D341Med (cell line): ENCODE measurements at regions not wholly inside any gene's neighbourhood (a gene's known extent, or its start where the extent isn't known, plus 50 kb on each side); places are given as distances from the start of the nearest gene placed in this dataset.
"Not testable (repeated sequence)": the region's sequence is repeated elsewhere in the genome, so short reads cannot be mapped to it uniquely, and the experiment has no call there.

ENCODE experiments used
- DNase-seq: peaks from one replicate; pipeline ENCODE4 v3.0.0; 2012; ENCODE audit warnings: low spot score

DNA sequence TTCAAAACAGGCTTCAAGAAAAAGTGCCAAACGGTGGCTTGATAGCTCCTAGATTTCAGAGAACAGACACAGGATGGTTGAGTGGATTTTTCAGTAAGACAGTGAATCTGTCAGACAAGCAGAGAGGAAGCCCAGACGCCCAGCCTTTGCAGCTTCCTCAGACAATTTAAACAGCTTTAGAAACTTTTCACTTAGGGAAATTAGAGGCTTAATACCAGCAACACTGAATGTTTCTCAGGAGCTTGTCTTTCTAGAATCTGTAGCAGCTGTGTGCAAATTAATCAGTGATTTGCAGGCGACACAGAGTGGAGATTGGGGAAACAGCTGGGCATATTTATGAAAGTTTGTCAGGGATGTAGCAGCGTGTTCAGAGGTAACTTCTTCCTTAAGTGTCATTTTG, 362.1 kb downstream of the GALC start:
- DNase-seq = peak; percentile 47

DNA sequence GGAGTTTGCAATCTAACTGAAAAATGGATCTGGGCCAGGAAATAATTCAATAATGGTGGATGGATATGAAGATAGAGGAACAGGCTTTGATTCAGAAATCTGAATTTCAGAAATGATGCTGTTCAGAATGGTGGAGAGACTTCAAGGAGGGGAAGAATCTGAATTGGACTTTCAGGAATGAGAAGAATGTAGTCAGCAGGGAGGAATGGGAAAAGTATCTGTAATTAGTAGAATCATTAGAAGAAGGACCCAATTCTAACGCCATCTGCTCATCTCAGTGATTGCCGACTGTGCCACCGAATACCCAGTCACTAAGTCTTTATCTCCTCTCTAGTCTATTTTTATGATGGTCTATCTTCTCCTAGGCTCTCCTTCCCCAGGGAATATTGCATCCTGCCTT, 363.2 kb downstream of the GALC start:
- DNase-seq = no peak

DNA sequence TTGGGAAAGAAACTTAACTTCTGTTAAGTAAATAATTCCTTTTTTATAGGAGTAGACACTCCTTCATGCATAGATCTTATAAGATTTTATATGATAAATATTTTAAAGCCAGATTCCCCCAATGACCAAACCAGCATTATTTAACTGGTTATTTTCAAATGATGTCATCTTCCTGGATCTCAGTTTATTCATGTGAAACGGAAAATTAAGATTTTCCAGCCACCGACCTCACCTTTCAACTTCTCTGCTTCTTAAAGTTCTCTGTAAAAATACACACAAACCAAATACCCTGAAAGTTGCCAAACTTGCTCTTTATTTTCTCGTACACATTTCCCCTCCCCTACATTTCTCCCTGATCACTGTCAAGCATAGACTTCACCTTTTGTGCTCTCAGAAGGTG, 364.2 kb downstream of the GALC start:
- no peak for DNase-seq

DNA sequence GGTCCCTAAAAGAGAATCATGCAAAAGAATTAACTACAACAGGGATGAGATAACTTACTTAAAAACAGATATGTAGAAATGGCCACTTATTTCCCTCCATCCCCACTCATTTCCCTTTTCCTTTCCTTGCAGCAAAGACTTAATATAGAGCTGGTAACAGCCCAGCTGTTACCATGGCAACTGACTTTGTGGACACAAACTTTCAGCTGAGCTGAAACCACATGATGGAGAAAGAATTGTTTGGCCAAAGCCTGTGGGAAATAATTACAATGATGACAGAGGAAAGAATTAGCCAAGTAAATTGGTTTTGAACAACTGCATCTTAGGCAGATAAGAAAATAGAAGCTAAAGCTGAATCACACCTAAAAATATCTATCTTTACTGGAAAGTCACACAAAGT, 364.9 kb downstream of the GALC start:
- DNase-seq = no peak

DNA sequence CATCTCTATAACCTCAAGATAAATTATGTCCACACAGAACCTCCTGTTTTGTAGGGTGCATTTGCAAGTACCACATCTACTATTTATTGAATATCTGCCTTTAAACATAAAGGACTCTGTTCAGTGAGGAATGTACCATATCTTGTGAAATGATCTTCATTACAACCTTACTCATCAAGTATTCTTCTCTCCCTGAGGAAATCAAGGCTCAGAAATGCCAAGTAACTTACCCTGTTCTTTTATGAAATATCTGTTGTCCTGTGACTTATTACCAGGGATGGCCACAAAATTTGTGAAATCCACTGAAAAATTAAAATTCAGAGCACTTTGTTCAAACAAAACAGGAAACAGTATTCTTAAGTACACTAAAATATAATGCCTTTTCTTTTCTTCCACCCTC, 366.7 kb downstream of the GALC start:
- DNase-seq = no peak

DNA sequence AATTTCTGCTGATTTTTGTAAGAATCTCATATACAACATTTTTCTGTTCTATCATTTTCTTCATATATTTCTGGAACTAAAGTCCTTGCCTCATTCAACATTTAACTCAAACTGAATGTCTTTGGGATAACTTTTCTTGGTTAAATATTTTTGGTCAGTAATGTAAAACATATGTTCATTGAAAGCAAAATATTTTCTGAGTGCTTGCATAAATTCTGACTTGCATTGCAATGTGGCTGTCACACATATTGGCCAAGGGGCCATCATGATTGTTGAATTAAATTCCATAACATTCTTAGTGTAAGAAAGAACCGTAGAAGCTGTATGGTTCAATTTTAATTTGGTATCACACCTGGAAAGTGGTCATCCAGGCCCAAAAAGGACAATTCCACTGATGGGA, 369.4 kb downstream of the GALC start:
- no peak for DNase-seq

DNA sequence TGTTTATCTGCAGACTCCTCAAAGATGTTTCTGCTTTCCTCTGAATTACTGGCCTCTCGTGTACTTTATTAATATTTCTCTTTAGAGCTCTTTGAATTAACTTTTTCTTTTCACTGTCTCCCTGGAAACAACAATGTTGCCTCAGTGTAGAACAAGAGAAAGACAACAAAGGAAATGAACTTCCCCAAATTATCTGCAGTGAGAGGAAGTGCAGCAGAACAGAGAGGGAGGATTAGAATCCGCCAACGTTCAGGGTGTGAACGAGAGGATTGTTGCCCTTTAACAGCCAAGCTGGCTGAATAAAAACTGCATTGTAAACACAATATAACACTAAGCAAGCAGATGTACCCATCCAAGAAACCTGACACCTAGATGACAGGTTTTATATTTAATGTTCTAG, 375.9 kb downstream of the GALC start:
- no peak for DNase-seq

DNA sequence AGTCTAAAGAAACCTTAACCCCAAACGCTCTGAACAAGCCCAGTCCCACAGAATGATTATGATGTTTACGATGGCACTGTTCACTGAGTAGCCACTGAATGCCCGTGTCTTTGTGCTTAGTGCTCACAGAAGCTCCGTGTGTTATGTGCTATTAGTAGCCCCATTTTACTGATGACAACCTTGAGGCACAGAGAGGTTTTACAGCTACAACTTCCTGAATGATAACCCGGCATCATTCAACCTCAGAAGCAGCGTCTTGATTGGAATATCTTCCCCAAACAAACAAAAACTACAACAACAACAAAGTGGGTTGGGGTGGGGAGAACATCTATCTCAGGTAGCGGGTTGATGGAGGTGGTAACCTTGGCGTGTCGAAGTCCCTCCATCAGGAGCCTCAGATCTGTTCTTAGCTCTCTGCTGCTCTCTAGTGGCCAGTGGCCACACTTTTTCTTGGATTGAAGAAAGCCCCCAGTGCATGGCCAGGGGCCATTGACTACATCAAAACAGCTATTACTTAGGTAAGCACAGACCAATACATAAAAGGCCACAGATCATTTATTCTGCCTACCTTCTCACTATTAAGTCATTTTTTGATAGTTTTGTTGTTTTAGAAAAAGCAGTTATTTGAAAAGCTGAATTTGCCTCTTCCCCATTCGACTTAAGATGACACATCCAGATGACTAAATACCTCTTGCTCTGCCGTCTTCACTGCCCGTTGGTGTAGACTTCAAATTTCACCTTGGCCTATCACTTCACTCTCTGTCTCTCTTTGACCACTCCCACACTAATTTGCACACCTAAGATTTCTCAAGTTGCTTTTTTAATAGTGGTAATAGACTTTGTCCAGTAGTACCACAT, 376.9 kb downstream of the GALC start:
- DNase-seq = peak; percentile 84

DNA sequence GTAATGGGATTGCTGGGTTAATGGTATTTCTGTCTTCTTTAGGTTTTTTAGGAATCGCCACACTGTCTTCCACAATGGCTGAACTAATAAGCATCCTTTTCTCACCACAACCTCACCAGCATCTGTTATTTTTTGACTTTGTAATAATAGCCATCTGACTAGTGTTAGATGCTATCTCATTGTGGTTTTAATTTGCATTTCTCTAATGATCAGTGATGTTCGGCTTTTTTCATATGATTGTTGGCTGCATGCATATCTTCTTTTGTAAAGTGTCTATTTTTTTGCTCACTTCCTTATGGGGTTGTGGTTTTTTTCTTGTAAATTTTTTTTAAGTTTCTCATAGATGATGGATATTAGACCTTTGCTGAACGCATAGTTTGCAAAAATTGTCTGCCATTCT, 377.9 kb downstream of the GALC start:
- no peak for DNase-seq

DNA sequence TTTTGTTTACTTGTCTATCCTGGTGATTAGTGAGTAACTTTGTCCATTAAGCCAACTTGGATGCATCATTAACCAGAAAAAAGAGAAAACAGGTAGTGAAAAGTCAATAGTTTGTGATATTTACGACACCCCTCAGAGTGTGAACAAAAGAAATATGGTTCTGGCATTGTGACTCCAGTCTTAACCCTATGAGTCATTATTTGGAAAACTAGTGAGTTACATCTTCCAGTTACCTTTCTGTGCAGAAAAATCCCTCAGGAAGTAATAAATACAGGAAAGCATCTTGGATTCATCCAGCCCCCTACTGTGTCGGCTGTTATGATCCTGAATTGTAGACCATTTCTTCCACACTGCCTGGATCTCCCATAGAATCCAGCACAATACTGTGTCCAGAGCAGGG, 379.1 kb downstream of the GALC start:
- DNase-seq = no peak

DNA sequence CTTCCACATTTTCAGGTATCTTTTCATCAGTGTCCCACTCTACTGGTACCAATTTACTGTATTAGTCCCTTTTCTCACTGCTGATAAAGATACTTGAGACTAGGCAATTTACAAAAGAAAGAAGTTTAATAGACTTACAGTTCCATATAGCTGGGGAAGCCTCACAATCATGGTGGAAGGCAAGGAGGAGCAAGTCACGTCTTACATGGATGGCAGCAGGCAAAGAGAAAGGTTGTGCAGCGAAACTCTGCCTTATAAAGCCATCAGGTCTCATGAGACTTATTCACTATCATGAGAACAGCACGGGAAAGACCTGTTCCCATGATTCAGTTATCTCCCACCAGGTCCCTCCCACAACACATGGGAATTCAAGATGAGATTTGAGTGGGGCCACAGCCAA, 385.9 kb downstream of the GALC start:
- DNase-seq = not testable (repeated sequence)

DNA sequence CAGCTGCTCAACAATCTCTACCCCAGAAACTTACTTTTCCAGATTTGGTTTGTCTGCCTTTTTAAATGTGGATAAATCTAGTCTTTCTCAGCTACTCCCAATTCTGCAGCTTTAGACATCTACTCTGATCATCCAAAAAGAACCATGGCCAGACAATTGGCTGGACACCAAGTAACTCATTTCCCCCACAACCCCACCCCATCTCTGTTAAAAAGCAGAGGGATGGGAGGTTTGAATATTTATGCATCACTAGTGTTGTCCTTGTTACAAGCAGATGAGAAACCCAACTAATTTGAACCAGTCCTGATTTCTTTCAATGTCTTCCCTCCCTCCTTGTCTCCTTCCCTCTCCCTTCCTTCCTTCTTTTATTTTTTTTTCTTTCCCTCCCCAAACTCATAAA, 391.9 kb downstream of the GALC start:
- DNase-seq = no peak

DNA sequence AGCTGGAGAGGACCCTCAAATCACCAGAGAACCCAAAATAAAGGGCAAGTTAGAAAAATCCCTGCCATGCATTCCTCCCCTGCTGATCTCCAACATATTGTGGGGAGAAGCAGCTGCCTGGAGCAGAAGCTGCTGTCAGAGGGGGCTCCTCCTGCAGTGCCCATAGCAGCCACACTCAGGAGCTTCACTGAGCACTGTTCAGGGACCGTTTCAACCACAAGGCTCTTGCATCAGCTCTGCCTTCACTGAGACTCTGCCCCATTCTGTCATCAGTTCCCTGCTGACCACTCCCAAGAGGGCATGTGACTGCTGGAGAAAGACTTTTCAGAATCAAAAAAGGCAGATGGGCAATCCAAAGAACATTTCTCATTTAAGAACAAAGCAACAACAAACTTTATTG, 392.7 kb downstream of the GALC start:
- no peak for DNase-seq

DNA sequence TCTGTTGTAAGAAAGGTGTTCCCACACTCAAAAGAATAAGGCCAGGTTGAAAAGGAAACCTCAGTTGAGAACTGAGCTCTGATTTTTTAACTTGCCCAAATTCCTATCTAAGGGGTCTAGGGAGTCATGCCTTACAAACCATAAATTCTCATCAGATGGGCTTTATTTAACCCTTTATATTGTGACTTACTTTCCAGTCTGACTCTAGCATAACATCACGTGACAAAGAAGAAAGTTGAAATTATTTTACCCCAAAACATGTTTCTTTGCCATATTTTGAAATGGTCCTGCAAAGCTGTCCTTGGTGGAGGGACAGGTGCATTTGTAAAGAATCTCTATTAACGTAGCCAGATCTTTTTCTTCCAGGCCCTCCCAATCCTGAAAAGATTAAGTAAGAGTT, 411.7 kb downstream of the GALC start:
- DNase-seq = no peak

DNA sequence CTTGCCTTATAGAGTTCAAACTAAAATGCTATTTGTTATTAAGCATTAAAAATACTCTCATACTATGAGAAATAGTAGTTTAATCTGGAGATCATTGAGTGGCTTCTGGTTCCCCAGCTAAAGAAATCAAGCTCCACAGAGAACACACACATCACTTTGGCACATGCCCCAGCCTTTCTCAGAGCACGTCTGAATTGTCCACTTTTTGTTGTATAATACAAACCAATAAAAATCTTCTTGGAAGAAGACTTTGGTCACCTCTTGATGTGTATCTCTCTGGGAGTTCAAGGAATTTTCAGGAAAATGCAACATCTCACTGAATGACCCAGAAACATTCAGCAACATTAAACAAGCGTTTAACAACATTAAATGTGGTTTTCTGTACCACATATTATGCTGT, 413.9 kb downstream of the GALC start:
- DNase-seq = no peak

DNA sequence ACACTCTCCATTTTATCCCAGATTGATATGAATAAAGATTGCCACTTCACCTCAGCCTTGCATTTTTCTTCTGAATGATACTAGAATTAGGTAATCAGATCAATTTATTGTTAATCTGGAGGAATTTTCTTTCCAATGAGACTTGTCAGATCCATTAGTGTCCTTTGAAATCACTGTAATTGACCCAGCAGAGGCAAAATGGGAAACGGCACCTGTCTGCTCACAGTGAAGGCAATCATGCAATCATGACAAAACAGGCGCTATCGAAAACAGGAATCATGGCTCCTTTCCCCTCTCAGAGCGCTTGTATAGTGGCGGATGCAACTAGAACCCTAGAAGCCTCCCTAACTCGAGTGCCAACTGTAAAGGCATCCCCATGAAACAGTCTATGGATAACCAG, 417.6 kb downstream of the GALC start:
- DNase-seq = no peak

DNA sequence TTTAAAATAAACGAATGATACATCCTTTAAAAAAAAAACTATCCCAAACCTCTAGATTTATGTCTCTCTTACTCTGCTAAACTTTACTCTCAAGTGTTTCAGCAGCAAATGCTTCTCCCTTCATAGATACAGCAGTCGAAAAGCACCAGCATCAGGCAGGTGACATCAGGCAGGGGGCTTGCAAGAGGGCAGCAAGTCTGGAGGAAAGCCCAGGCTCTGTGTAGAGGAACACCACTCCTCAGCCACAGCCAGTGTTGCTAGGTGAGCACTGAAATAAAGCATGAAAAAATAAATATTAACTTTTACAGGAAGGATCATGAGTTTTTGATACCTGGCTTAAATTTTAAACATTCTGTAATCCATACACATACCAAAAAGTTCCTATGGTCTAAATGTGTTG, 419.4 kb downstream of the GALC start:
- no peak for DNase-seq

DNA sequence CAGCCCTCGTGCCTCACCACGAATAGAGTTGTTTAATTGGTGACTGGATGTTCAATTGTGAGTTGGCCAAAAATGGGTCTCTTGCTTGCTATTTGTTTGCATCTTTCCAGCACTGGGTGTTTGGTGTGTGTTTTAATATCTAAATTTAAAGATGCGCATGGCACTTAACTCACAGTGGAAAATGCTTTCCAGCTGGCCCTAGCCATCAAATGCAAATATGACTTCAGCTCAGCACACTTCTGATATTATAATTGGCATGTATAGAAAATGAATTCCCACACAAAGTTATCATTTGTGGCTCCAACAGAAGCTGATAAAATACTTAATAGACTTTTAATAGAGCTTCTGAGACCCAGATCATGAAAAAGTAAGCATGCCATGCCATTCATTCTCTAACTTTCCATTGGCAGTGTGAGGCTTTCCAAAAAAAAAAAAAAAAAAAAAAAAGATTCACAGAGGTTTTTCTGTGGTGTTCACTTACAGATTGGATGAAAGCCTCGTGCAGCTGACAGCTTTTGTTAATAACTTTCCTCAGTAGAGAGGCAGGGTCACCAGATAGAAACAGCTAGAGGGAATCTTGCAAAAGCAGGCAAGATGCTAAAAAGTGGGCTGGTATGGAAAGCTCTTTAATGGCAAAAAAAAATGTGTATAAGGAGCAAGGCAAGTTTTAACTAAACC, 425.2 kb downstream of the GALC start:
- no peak for DNase-seq

DNA sequence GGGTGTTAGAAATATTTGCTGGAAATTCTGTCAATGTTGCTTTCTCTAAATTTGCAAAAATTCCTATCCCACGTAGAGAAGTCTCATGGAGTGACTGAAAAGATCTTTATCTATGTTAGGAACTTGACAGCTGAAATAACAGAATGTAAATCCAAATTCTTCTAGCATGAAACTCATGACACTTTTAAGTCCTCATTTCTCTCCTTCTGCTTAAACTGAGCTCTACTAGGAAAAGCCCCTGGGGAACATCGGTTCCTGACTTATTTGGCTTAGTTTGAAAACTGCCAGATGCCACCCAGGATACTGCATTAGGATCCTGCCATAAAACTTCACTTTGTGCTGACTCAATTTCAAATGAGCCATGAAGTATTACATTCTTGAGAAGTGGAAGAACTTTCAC, 426.0 kb downstream of the GALC start:
- no peak for DNase-seq

DNA sequence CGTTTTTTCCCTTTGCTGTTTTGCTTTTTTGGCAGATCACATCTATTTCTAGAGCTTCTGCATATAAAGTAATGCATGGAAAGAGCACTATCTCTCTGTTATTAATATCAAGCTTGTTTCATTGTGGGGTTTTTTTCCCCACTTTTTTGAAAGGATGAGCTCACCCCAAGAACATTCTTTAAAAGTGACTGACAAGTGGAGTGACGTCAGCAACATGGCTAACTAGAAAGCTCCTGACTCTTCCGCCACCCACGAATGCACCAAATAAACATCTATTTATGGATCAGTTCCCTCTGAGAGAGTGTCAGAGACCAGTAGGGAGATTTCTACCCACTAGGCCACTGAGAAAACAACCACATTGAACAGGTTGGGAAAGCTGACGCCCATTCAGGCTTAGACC, 445.4 kb downstream of the GALC start:
- DNase-seq = no peak

DNA sequence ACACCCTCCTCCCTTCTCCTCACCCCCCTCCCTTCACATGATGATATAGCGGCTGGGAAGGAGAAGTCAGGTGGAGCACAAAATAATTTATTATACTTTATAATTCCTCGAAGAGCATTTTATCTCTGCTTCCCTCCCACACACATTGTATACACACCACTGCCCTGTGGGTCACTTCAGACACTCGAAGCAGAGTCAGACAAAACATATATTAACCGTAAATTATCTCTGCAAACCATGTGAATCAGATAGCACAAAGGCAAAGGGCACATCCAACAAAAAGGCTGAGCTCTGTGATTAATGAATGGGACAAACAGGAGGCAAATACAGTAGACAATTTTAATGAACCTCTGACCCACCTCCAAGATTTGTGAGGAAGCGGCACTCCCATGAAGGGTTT, 450.7 kb downstream of the GALC start:
- DNase-seq = no peak

DNA sequence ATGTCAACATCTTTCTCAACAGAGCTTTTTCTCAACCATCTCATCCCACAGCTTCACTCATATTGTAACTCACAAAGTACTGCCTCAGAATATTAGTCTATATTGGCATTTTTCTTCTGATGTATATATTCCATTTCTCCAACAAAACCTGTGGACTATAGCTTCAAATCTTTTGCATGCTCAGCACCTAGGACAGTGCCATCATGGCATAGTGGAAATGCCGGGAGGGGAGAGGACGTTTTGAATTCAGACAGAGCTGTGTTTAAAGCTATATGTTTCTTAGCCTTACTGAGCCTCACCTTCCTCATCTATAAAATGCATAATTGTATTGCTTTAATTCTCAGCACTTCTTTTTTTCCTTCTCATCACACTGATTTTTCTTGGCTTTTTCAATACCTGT, 452.6 kb downstream of the GALC start:
- no peak for DNase-seq

DNA sequence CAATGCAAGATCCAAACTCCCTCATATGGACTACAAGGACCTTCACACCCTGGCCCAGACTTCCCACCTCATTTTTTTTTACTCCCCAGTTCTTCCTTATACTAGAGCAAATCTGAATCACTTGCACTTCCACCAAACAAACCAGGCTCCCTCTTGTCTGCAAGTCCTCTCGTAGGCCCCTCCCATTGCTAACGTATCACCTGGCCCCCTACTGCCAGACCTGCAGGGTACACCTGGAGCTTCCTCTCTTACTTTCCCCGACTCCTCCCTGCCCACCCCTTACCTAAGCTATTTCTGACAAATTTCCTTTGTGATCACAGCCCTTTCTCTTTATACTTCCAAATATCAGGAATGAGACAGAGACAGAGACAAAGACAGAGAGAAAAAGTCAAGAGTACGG, 463.9 kb downstream of the GALC start:
- DNase-seq = no peak

DNA sequence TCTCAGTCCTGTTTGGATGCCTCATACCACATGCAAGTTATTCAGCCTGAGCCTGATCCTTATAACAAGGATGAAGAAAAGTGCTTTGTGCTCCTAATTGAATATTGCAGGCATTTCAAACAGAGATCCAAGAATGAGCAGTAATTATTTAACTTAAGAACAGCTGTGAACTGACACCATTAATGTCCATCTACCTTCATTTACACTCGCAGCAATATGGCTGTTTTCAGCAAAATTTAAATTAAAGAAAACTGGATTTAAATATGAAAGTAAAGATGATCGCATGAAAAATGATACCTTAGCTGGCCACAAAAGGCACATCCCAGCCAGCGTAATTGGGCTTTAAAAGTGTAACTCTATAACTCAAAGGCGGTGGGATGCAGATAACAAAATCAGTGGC, 466.3 kb downstream of the GALC start:
- no peak for DNase-seq
